Left ventricle myocardium inferior (tissue), 1 donor: ENCODE measurements at regions not wholly inside any gene's neighbourhood (a gene's known extent, or its start where the extent isn't known, plus 50 kb on each side); places are given as distances from the start of the nearest gene placed in this dataset.

Experiments
- DNase-seq: peaks from one replicate; pipeline ENCODE4 v3.0.0-alpha.2; 2020
- H3K27ac ChIP-seq: fragments of 200-600 bp; replicated peaks from 2 replicates; pipeline ENCODE4 v1.8.0; 2021
- H3K27me3 ChIP-seq: fragments of 200-600 bp; 2 replicates; pipeline ENCODE4 v1.8.0; 2021; ENCODE audit warnings: low read depth
- H3K36me3 ChIP-seq: fragments of 200-600 bp; 2 replicates; pipeline ENCODE4 v1.8.0; 2021
- H3K4me1 ChIP-seq: fragments of 200-600 bp; 2 replicates; pipeline ENCODE4 v1.8.0; 2021
- H3K4me3 ChIP-seq: fragments of 200-600 bp; 2 replicates; pipeline ENCODE4 v1.8.0; 2021; ENCODE audit warnings: mild to moderate bottlenecking, moderate library complexity
- H3K9me3 ChIP-seq: fragments of 200-600 bp; replicated peaks from 2 replicates; pipeline ENCODE4 v1.8.0; 2021
- CTCF ChIP-seq: fragments of 200-600 bp; IDR thresholded peaks from 2 replicates; pipeline ENCODE4 v1.8.0; 2021; ENCODE audit warnings: antibody characterized with exemption, mild to moderate bottlenecking, borderline replicate concordance
- intact Hi-C: fragments of 100-400 bp; cut with micrococcal nuclease; formaldehyde crosslinking; loops from one replicate; pipeline ENCODE4 v1.11.0; 2022
- donor health status: DM: no; HTN: yes; CAD: no; lungs with severe emphysema.

- Histone ChIP-seq H3K4me1 (no peaks in the 10 kb centered on the region), H3K27me3 (peaks cover 18% of the 10 kb centered on the region), H3K36me3 (no peaks in the 10 kb centered on the region), H3K4me3 (no peak overlapping the region), H3K9me3 (no peaks in the 10 kb centered on the region), H3K27ac (no peak overlapping the region)
- intact Hi-C loops: no loop called here
- DNase-seq: no peak
- no peak for TF ChIP-seq CTCF
Measured at GRCh38 chr17:13273806-13274205, 256.0 kb upstream of the ELAC2 start.

- H3K36me3 ChIP-seq: no peaks in the 10 kb centered on the region
- H3K9me3 ChIP-seq: no peaks in the 10 kb centered on the region
- H3K27ac ChIP-seq: no peak overlapping the region
- no peaks in the 10 kb centered on the region for H3K4me1 ChIP-seq
- no peak for DNase-seq
- H3K4me3 ChIP-seq: no peak overlapping the region
- peaks cover 24% of the 10 kb centered on the region for H3K27me3 ChIP-seq
- TF ChIP-seq CTCF: no peak
- intact Hi-C loops: no loop called here
Measured at GRCh38 chr17:13272296-13272695, 254.5 kb upstream of the ELAC2 start.

GRCh38 chr17:13268791-13269595, 251.2 kb upstream of the ELAC2 start:
- Histone ChIP-seq H3K9me3 (no peaks in the 10 kb centered on the region), H3K36me3 (no peaks in the 10 kb centered on the region), H3K4me1 (no peaks in the 10 kb centered on the region), H3K27me3 (peaks cover 24% of the 10 kb centered on the region), H3K4me3 (no peak overlapping the region), H3K27ac (no peak overlapping the region)
- intact Hi-C loops: no loop called here
- DNase-seq: no peak
- TF ChIP-seq CTCF: no peak

DNA sequence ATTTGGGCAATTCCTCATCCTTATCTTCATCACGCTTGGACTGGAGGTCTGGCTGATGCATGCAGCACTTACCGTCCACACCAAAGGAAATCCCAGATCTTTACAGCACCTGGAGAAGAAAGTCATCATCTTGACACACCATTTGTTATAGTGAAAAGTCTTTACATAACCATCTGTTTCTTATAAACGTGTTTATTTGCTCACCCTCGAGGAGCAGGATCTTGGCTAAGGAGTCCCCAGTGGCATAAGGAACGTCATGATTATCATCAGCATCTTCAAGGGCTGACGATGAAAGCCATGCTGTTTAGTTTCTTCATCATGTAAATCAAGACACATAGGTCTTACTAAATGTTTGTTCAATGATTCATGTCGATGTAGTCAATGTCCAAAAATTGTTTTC, 248.8 kb upstream of the ELAC2 start:
- Histone ChIP-seq H3K27ac (no peak overlapping the region), H3K4me1 (no peaks in the 10 kb centered on the region), H3K36me3 (no peaks in the 10 kb centered on the region), H3K27me3 (peaks cover 24% of the 10 kb centered on the region), H3K9me3 (no peaks in the 10 kb centered on the region), H3K4me3 (no peak overlapping the region)
- intact Hi-C loops: no loop called here
- no peak for TF ChIP-seq CTCF
- DNase-seq: no peak

DNA sequence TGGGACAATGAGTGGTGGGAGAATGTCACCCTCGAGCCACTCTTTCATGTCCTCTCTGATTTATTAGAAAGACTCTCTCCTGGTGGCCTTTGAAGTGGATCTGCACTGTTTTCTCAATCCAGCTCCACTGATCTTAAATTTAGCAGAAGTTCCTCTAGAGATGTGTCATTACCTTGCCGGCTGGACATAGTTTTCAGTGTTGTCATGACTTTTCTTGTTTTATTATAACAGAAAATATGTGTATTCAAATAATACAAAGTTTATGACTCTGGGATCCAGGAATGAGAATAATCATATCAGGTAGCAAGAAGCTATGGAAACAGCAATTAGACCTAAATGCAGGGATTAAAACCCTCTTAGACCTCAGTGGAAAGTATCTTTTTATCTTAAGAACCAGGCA, 247.5 kb upstream of the ELAC2 start:
- no peaks in the 10 kb centered on the region for H3K9me3 ChIP-seq
- H3K27ac ChIP-seq: no peak overlapping the region
- no peak overlapping the region for H3K4me3 ChIP-seq
- intact Hi-C loops: no loop called here
- H3K36me3 ChIP-seq: no peaks in the 10 kb centered on the region
- peaks cover 21% of the 10 kb centered on the region for H3K27me3 ChIP-seq
- no peaks in the 10 kb centered on the region for H3K4me1 ChIP-seq
- no peak for DNase-seq
- no peak for TF ChIP-seq CTCF
